CD4-positive, alpha-beta T cell treated with Interleukin-21 for 1 hour (primary cell): ENCODE measurements at regions not wholly inside any gene's neighbourhood (a gene's known extent, or its start where the extent isn't known, plus 50 kb on each side); places are given as distances from the start of the nearest gene placed in this dataset.
"Not testable (repeated sequence)": the region's sequence is repeated elsewhere in the genome, so short reads cannot be mapped to it uniquely, and the experiment has no call there.

ENCODE experiments used
- DNase-seq: peaks from one replicate; pipeline ENCODE4 v3.0.0-alpha.2; 2020

DNA sequence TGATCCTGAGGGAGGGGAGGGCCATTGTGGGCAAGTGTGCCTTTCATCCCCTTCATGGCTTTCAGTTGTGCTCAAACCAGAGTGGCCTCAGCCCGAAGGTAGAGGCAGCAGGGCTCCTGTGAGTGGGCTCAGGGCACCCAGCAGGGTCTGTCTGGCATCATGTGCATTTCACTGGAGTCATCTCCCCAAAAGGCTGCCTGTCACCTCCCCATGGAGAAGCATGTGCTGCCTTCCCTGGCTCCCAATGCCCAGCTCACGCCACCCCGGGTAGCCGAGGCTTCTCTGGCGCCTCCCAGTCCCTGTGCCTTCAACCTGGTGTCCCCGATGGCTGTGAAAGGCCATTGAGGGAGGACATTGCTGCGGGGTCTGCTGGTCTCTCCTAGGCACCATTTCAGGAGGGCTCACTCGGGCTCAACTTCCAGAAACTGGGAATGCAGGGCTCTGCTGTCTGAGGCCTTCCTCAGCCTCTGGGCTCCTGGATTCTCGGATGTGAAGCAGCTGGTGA is 213.9 kb downstream of the BANP start:
- not testable (repeated sequence) for DNase-seq

DNA sequence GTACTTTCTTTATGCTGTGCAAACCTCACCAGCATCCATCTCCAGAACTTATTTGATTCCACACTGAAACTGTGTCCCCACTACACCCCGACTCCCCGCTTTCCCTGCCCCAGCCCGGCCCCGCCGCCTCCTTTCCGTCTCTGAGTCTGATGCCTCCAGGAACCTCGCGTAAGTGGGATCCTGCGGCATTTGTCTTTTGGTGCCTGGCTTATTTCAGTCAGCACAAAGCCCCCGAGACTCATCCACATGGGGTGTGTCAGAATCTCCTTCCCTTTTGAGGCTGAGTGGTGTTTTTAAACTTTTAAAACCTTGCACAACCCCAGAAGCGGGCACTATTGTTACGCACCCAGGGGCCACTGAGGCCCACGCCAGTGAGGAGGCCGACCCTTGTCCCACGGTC is 214.4 kb downstream of the BANP start:
- not testable (repeated sequence) for DNase-seq

GRCh38 chr16:88166209-88166773 is 215.1 kb downstream of the BANP start:
- not testable (repeated sequence) for DNase-seq

GRCh38 chr16:88167798-88168556 is 214.8 kb upstream of the ZNF469 start:
- not testable (repeated sequence) for DNase-seq

GRCh38 chr16:88168557-88168949 is 214.2 kb upstream of the ZNF469 start:
- DNase-seq, result not testable (repeated sequence)

DNA sequence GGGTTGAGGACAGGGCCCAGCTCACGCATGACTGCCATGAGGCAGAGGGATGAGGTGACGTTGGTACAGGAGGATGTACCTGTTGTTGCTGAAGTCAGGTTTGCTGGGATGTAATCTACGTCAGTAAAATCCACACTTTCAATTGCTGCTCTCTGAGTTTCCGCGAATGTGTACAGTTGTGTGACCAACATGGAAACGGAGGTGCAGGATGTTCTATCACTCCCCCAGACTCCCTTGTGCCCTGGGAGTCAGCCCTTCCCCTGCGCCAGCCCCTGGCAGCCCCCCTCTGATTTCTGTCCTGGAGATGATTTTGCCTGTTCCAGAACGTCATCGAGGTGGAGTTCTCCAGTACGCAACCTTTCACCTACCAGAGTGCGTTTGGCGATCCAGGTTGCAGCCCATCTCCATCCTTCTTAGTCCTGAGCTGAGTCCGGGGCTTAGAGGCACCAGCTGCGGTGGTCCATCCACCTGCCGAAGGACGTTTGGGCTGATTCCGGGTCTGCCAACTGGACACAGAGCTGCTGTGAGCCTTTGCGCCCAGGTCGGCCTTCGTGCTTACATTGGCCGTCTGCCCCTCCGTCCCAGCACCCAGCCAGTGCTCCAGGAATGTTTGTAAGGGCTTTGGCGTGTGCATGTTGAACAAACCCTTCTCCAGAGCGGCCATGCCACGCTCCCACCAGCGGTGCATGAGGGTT is 213.5 kb upstream of the ZNF469 start:
- DNase-seq, result not testable (repeated sequence)

DNA sequence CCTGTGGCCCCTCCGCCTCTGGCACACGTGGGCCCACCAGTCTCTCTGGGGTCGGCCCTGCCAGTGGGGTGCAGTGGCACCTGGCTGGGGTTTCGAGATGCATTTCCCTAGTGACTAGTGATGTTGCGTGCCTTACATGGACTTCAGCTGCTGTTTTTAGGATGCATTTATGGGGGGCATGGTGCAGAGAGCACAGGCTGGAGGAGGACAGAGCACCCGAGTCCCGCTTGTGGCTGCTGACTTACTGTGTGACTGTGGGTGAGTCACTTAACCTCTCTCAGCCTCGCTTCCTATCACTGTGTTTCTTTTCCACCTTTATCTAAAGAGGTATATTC is 213.0 kb upstream of the ZNF469 start:
- DNase-seq, result not testable (repeated sequence)

- no peak for DNase-seq
Observed at GRCh38 chr16:88170528-88170991, 212.2 kb upstream of the ZNF469 start.

DNA sequence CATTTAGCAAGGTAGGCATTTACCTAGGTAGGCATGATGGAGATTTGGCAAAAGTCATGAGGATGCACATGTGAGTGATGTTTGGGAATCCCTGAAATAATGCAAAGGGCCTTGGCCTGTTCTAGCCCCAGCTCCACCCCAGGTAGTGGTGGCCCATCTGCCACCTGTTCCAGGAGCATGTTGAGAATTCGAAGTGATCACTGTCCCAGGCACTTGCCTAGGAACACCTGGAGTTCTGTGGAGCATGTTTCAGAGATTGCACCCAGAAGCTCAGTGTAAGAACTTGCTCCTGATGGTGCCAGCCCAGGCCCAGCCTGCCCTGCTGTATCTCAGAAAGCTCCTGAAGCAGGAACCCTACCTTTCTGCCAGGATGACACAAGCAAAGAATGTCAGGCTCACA is 211.6 kb upstream of the ZNF469 start:
- DNase-seq, result not testable (repeated sequence)

DNA sequence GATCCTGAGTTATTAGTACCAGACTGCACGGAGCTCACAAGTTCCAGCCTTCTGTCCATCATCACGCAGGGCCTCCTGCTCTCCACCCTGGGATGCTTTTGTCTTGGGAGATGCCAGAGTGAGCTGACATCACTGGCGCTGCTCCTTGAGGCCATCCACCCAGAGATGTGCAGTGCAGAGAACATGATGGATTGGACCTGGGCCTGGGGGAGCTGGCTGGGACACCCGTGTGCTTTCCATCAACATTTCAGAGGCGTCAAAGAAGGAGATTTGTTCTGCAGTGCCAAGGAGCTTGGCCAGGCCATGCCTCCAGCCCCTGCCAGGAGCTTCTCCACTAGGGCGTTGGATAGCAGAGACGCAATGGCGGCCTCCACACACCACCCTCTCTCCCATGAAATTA is 206.6 kb upstream of the ZNF469 start:
- not testable (repeated sequence) for DNase-seq

GRCh38 chr16:88176591-88177180 is 206.1 kb upstream of the ZNF469 start:
- not testable (repeated sequence) for DNase-seq

DNA sequence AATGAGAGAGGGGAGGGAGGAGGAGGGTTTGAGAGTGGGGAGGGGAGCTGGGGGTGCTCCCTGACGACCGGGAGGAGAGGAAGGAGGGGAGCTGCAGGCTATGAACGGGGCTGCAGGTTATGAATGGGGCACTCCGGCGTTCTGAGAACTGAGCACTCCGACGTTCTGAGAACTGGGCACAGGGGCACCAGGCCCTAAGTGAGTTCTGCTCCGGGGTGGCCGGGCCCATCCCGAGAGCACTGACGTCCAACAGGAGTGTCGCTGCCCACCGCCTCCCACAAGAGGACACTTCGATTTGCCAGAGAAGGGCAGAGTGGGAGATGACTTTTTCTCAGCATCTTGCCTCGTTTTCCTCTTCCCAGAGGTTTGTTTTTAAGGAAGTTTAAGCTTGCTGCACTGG is 204.5 kb upstream of the ZNF469 start:
- not testable (repeated sequence) for DNase-seq

GRCh38 chr16:88178896-88179295 is 203.9 kb upstream of the ZNF469 start:
- DNase-seq, result not testable (repeated sequence)

DNA sequence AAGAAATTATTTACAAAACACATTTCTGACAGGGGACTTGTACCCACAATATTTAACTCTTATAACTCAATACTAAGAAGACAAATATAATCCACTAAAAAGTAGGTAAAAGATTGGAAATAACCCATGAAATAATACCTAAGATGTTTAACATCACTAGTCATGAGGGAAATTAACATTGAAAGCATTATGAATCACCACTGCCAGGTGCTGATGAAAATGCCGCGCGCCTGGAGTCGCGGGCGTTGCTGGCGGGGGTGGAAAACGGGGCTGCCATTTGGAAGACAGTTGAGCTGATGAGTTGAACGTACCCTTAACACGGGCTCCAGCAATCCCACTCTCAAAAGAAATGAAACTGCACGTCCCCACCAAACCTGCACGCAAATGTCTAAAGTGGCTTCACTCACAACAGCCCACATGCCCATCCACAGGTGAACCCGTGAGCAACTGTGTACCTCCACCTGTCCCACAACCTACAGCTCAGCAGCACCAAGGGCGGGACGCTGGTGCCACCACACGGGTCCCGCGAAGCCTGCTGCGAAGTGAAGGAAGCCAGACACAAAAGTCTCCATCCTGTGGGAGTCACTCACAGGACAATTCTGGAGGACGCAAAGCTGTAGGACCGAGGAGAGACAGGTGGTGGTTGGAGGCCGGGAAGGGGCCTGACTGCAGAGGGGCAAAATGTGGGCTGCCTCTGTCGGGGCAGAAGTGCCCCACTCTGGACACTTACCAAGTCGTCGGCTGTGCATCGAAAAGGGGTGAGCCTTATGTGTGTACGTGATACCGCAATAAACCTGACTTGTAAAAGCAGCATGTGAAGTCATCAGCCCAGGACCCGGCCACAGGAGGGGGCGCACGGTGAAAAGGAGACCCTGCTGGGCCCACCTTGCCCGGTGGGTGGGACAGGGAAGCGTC is 199.5 kb upstream of the ZNF469 start:
- not testable (repeated sequence) for DNase-seq

- DNase-seq, result not testable (repeated sequence)
Observed at GRCh38 chr16:88184053-88184452, 198.7 kb upstream of the ZNF469 start.

GRCh38 chr16:88184566-88185355 is 198.0 kb upstream of the ZNF469 start:
- DNase-seq, result not testable (repeated sequence)

DNA sequence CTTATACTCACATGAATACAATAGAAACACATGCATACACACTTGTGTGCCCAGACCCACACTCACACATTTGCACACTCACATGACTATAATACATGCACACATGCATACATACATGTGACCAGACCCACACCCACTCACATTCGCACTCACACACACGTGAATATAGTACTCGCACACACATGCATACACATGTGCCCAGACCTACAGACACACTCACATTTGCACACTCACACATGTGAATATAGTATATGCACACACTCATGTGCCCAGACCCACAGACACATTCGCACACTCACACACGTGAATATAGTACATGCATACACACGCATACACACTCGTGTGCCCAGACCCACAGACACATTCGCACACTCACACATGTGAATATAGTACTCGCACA is 197.4 kb upstream of the ZNF469 start:
- DNase-seq, result not testable (repeated sequence)

- not testable (repeated sequence) for DNase-seq
Observed at GRCh38 chr16:88185976-88186888, 196.5 kb upstream of the ZNF469 start.

- not testable (repeated sequence) for DNase-seq
Observed at GRCh38 chr16:88186889-88187870, 195.6 kb upstream of the ZNF469 start.
